ENCODE measurements at regions not wholly inside any gene's neighbourhood (a gene's known extent, or its start where the extent isn't known, plus 50 kb on each side); places are given as distances from the start of the nearest gene placed in this dataset.

- no peak for TF ChIP-seq CTCF (IDR thresholded peaks at IDR 0.05)
- TF ChIP-seq POLR2A (IDR thresholded peaks at IDR 0.05): no peak
These were observed 413.2 kb downstream of the PPARGC1A start for GRCh38 chr4:23476515-23477090.
